ENCODE measurements at regions not wholly inside any gene's neighbourhood (a gene's known extent, or its start where the extent isn't known, plus 50 kb on each side); places are given as distances from the start of the nearest gene placed in this dataset.

GRCh38 chr2:118464046-118464445, 375.8 kb downstream of the INSIG2 start:
- Histone ChIP-seq H3K27ac (no peak overlapping the region), H3K9me3 (no peaks in the 10 kb centered on the region), H3K4me2 (no peak overlapping the region), H3K4me1 (no peaks in the 10 kb centered on the region), H3K4me3 (no peak overlapping the region)
- FAIRE-seq (no peak), DNase-seq (ENCODE audit: low read depth in 1 of 2, low spot score in 1 of 2) (no peak), ATAC-seq (no peak)
- POLR2A ChIA-PET, result no interaction called here
- TF ChIP-seq USF2 (IDR thresholded peaks at IDR 0.05) (no peak), E2F6 (IDR thresholded peaks at IDR 0.05; ENCODE audit: borderline replicate concordance, low read depth) (no peak), CEBPB (IDR thresholded peaks at IDR 0.05) (no peak), RARB (CRISPR knock-in tag; IDR thresholded peaks at IDR 0.05) (no peak), ELK1 (IDR thresholded peaks at IDR 0.05; ENCODE audit: low read depth, low read length) (no peak), HEYL (CRISPR knock-in tag; IDR thresholded peaks at IDR 0.05) (no peak), NFE2L2 (conservative IDR thresholded peaks at IDR 0.05; ENCODE audit: low read length) (no peak), ATOH8 (CRISPR knock-in tag; IDR thresholded peaks at IDR 0.05; ENCODE audit: low read depth) (no peak), PBX3 (IDR thresholded peaks at IDR 0.05) (no peak), RAD21 (conservative IDR thresholded peaks at IDR 0.05 in 1 of 2, IDR thresholded peaks at IDR 0.05 in 1 of 2) (no peak), SREBF2 (IDR thresholded peaks at IDR 0.05) (no peak), POLR2A (IDR thresholded peaks at IDR 0.05; ENCODE audit: low read length) (no peak), MYC (IDR thresholded peaks at IDR 0.05; ENCODE audit: borderline replicate concordance, low read length) (no peak), REST (IDR thresholded peaks at IDR 0.05) (no peak), FOXS1 (CRISPR knock-in tag; IDR thresholded peaks at IDR 0.05) (no peak)
- 25% methylated on average over 3 of the region's 3 CpGs for WGBS (ENCODE audit: missing lambda C conversion rate)
- CTCF ChIA-PET, result interaction anchor here (1.0 kb wide), 1 partner anchor 25 kb away, joined by 3 read pairs; no protein-coding TSS in a partner anchor

GRCh38 chr2:118460425-118460824, 372.2 kb downstream of the INSIG2 start:
- no peak overlapping the region for H3K27ac ChIP-seq
- WGBS (ENCODE audit: missing lambda C conversion rate), result 17% methylated on average over 5 of the region's 5 CpGs
- H3K4me2 ChIP-seq, result no peak overlapping the region
- ChIA-PET CTCF (no interaction called here), POLR2A (no interaction called here)
- no peaks in the 10 kb centered on the region for H3K4me1 ChIP-seq
- no peak overlapping the region for H3K4me3 ChIP-seq
- TF ChIP-seq HOXA7 (CRISPR knock-in tag; IDR thresholded peaks at IDR 0.05) (no peak), SMC3 (IDR thresholded peaks at IDR 0.05) (no peak), PHF8 (IDR thresholded peaks at IDR 0.05; ENCODE audit: borderline replicate concordance, low read depth) (no peak), NFE2L2 (conservative IDR thresholded peaks at IDR 0.05; ENCODE audit: low read length) (no peak)
- no peaks in the 10 kb centered on the region for H3K9me3 ChIP-seq
- ATAC-seq (no peak), FAIRE-seq (no peak), DNase-seq (ENCODE audit: low read depth in 1 of 2, low spot score in 1 of 2) (no peak)
